ENCODE measurements at regions not wholly inside any gene's neighbourhood (a gene's known extent, or its start where the extent isn't known, plus 50 kb on each side); places are given as distances from the start of the nearest gene placed in this dataset.

DNA sequence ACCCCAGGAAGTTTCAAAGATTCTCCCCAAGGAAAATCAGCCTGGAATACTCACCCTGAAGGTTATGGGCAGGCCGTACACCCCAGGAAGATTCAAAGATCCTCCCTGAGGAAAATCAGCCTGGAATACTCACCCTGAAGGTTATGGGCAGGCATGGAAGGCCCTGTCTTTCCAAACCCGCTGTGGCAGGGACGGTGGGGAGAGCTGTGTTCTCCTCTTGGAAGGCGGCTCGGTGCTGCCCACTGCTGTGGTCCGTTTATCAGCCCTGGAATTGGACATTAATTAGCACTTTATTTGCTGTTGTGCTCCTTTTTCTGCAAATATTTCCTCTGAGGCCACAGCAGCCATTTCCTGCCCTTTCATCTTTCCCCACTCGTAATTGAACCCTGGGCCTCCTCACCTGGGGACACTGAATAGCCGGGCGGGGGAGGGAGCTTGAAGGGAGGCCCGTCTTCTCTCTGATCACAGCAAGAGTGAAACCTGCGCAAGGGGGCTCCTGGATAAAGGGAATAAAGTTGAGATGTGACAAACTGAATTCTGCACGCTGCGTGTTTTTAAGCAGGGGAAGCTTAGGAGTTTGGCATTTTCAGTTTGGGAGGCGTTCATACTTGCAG, 308.7 kb upstream of the SALL3 start:
- Histone ChIP-seq H3K36me3 (replicated peaks in 1 of 2; ENCODE audit: control insufficient read depth in 1 of 2, insufficient read depth in 2 of 2, low read length in 2 of 2) (no peaks in the 10 kb centered on the region), H2AFZ (ENCODE audit: insufficient read depth, low read depth, low read length, poor library complexity, severe bottlenecking) (no peak overlapping the region), H3K27me3 (ENCODE audit: control insufficient read depth in 2 of 2, insufficient read depth in 2 of 2, low read length in 2 of 2) (no peaks in the 10 kb centered on the region), H4K20me1 (ENCODE audit: insufficient read depth, low read length) (no peaks in the 10 kb centered on the region), H3K79me2 (ENCODE audit: insufficient read depth, low read length) (no peaks in the 10 kb centered on the region), H3K4me3 (replicated peaks in 1 of 3; ENCODE audit: low read depth in 2 of 3, low read length in 3 of 3) (no peak overlapping the region), H3K4me1 (ENCODE audit: control insufficient read depth in 1 of 2, insufficient read depth in 2 of 2, low read length in 2 of 2) (no peaks in the 10 kb centered on the region), H3K9me3 (replicated peaks in 1 of 2; ENCODE audit: control insufficient read depth in 1 of 2, insufficient read depth in 1 of 2, low read length in 2 of 2) (no peaks in the 10 kb centered on the region), H3K27ac (ENCODE audit: low read depth in 1 of 2, low read length in 2 of 2) (no peak overlapping the region), H3K9ac (ENCODE audit: insufficient read depth, low read length, poor library complexity, severe bottlenecking) (no peak overlapping the region), H3K4me2 (replicated peaks; ENCODE audit: extremely low read depth, low read length, poor library complexity, severe bottlenecking) (no peak overlapping the region)
- TF ChIP-seq, protein P1, sequence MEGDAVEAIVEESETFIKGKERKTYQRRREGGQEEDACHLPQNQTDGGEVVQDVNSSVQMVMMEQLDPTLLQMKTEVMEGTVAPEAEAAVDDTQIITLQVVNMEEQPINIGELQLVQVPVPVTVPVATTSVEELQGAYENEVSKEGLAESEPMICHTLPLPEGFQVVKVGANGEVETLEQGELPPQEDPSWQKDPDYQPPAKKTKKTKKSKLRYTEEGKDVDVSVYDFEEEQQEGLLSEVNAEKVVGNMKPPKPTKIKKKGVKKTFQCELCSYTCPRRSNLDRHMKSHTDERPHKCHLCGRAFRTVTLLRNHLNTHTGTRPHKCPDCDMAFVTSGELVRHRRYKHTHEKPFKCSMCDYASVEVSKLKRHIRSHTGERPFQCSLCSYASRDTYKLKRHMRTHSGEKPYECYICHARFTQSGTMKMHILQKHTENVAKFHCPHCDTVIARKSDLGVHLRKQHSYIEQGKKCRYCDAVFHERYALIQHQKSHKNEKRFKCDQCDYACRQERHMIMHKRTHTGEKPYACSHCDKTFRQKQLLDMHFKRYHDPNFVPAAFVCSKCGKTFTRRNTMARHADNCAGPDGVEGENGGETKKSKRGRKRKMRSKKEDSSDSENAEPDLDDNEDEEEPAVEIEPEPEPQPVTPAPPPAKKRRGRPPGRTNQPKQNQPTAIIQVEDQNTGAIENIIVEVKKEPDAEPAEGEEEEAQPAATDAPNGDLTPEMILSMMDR (IDR thresholded peaks at IDR 0.05) = no peak
- Mint-ChIP-seq H3K27me3 (ENCODE audit: low read depth in 3 of 3) (peaks cover 0 to 3% (median 0%) of the 10 kb centered on the region in 3 donors), H3K4me1 (no peaks in the 10 kb centered on the region), H3K36me3 (no peaks in the 10 kb centered on the region), H3K4me3 (no peak overlapping the region), H3K9me3 (peaks cover 0 to 5% (median 0%) of the 10 kb centered on the region in 7 donors), H3K27ac (no peak overlapping the region)
- intact Hi-C loops (cut with micrococcal nuclease) = no loop called here
- DNase-seq = no peak
- whole genome bisulfite sequencing (ENCODE audit: insufficient coverage) = 76% methylated on average over 10 of the region's 14 CpGs

DNA sequence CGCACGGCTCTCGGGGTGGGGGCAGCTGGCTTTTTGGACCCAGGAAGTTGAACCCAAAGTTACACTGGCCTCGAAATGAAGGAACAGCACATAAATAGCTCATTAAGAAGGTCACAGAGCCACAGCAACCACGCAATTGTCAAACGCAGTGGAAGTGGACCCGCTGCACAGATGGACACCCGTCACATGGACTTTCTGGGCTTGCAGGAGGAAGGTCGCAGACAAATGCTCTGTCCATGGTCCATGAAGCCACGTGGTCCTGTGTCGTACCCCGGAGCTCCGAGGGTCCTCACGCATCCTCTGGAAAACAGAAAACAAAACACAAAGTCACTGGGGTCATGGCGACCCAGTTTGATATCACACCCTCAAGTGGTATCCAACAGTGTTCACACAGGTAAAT, 308.1 kb upstream of the SALL3 start:
- Mint-ChIP-seq H3K36me3 (no peaks in the 10 kb centered on the region), H3K4me3 (no peak overlapping the region), H3K9me3 (peaks cover 0 to 3% (median 0%) of the 10 kb centered on the region in 7 donors), H3K4me1 (no peaks in the 10 kb centered on the region), H3K27me3 (ENCODE audit: low read depth in 3 of 3) (peaks cover 0 to 3% (median 0%) of the 10 kb centered on the region in 3 donors), H3K27ac (no peak overlapping the region)
- intact Hi-C loops (cut with micrococcal nuclease) = no loop called here
- WGBS (ENCODE audit: insufficient coverage) = 83% methylated on average over 13 of the region's 15 CpGs
- Histone ChIP-seq H3K4me2 (replicated peaks; ENCODE audit: extremely low read depth, low read length, poor library complexity, severe bottlenecking) (no peak overlapping the region), H3K4me1 (ENCODE audit: control insufficient read depth in 1 of 2, insufficient read depth in 2 of 2, low read length in 2 of 2) (no peaks in the 10 kb centered on the region), H3K27me3 (ENCODE audit: control insufficient read depth in 2 of 2, insufficient read depth in 2 of 2, low read length in 2 of 2) (no peaks in the 10 kb centered on the region), H3K36me3 (replicated peaks in 1 of 2; ENCODE audit: control insufficient read depth in 1 of 2, insufficient read depth in 2 of 2, low read length in 2 of 2) (no peaks in the 10 kb centered on the region), H3K79me2 (ENCODE audit: insufficient read depth, low read length) (no peaks in the 10 kb centered on the region), H3K27ac (ENCODE audit: low read depth in 1 of 2, low read length in 2 of 2) (no peak overlapping the region), H3K9ac (ENCODE audit: insufficient read depth, low read length, poor library complexity, severe bottlenecking) (no peak overlapping the region), H3K9me3 (replicated peaks in 1 of 2; ENCODE audit: control insufficient read depth in 1 of 2, insufficient read depth in 1 of 2, low read length in 2 of 2) (no peaks in the 10 kb centered on the region), H2AFZ (ENCODE audit: insufficient read depth, low read depth, low read length, poor library complexity, severe bottlenecking) (no peak overlapping the region), H4K20me1 (ENCODE audit: insufficient read depth, low read length) (no peaks in the 10 kb centered on the region), H3K4me3 (replicated peaks in 1 of 3; ENCODE audit: low read depth in 2 of 3, low read length in 3 of 3) (no peak overlapping the region)
- no peak for DNase-seq
- TF ChIP-seq, protein P1 (IDR thresholded peaks at IDR 0.05) = no peak
